H1 (cell line): ENCODE measurements at regions not wholly inside any gene's neighbourhood (a gene's known extent, or its start where the extent isn't known, plus 50 kb on each side); places are given as distances from the start of the nearest gene placed in this dataset.

ENCODE experiments used
- HDAC6 ChIP-seq: IDR thresholded peaks from one replicate; pipeline ENCODE4 v1.7.1; 2012; ENCODE audit warnings: low read depth, mild to moderate bottlenecking, inconsistent platforms, low read length, moderate library complexity
- KDM4A ChIP-seq: IDR thresholded peaks from one replicate; pipeline ENCODE4 v1.7.1; 2012; ENCODE audit warnings: low read depth, mild to moderate bottlenecking, moderate library complexity, low read length, inconsistent platforms; ENCODE audit not compliant: severe bottlenecking
- SIRT6 ChIP-seq: IDR thresholded peaks from one replicate; pipeline ENCODE4 v1.7.1; 2012; ENCODE audit warnings: low read length, inconsistent platforms
- ZNF274 ChIP-seq: IDR thresholded peaks from 2 replicates; pipeline ENCODE4 v1.7.0; 2012; ENCODE audit warnings: low read length, borderline replicate concordance; ENCODE audit errors: extremely low read depth

- TF ChIP-seq SIRT6 (no peak), HDAC6 (no peak), KDM4A (no peak), ZNF274 (no peak)
These were observed 119.5 kb downstream of the RAD51AP2 start (continued) for GRCh38 chr2:17398770-17399169.
